ENCODE measurements at regions not wholly inside any gene's neighbourhood (a gene's known extent, or its start where the extent isn't known, plus 50 kb on each side); places are given as distances from the start of the nearest gene placed in this dataset.

DNA sequence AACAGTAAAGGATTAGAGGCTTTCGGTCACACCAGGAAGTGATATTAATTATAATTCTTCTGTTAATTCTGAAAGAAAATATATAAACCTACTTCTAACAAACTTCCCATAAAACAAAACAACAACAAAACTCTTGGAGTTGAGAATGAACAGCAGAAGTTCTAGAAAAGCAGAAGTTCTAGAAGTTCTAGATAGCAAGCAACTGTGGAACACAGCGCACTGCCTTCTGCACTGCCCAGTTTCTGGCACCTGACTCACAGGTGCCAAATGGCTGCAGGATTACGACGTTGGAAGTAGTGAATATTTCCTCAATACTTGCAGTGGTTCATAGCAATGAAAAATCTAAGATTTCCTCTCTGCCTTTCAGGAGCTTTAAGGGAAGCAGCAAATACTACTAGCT lies 132.2 kb downstream of the OR13A1 start:
- Histone ChIP-seq H3K4me1 (ENCODE audit: insufficient read depth, low read length) (no peaks in the 10 kb centered on the region), H3K36me3 (ENCODE audit: low read depth, low read length) (no peaks in the 10 kb centered on the region), H3K9me2 (replicated peaks; ENCODE audit: low read length) (no peaks in the 10 kb centered on the region), H3K27ac (ENCODE audit: low read length) (no peak overlapping the region), H3K4me3 (ENCODE audit: low read length) (no peak overlapping the region), H3K4me2 (ENCODE audit: low read length) (no peak overlapping the region), H4K20me1 (ENCODE audit: low read length) (no peaks in the 10 kb centered on the region), H3K27me3 (ENCODE audit: low read length) (peaks cover 41% of the 10 kb centered on the region), H3K9ac (ENCODE audit: low read length) (no peak overlapping the region), H3K9me3 (ENCODE audit: low read length) (no peaks in the 10 kb centered on the region), H3K79me2 (ENCODE audit: low read length) (no peaks in the 10 kb centered on the region), H2AFZ (ENCODE audit: low read length) (no peak overlapping the region), H3F3A (ENCODE audit: low read length, unreplicated experiment) (no peaks in the 10 kb centered on the region)
- BruUV-seq (replicated peaks), result no TSS peak
- ATAC-seq, result no peak
- no peak for TF ChIP-seq EZH2phosphoT487 (IDR thresholded peaks at IDR 0.05; ENCODE audit: borderline replicate concordance, low read length)
- no peak for TF ChIP-seq EZH2 (IDR thresholded peaks at IDR 0.05; ENCODE audit: low read length, unreplicated experiment)
- TF ChIP-seq, protein P1, sequence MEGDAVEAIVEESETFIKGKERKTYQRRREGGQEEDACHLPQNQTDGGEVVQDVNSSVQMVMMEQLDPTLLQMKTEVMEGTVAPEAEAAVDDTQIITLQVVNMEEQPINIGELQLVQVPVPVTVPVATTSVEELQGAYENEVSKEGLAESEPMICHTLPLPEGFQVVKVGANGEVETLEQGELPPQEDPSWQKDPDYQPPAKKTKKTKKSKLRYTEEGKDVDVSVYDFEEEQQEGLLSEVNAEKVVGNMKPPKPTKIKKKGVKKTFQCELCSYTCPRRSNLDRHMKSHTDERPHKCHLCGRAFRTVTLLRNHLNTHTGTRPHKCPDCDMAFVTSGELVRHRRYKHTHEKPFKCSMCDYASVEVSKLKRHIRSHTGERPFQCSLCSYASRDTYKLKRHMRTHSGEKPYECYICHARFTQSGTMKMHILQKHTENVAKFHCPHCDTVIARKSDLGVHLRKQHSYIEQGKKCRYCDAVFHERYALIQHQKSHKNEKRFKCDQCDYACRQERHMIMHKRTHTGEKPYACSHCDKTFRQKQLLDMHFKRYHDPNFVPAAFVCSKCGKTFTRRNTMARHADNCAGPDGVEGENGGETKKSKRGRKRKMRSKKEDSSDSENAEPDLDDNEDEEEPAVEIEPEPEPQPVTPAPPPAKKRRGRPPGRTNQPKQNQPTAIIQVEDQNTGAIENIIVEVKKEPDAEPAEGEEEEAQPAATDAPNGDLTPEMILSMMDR (conservative IDR thresholded peaks at IDR 0.05; ENCODE audit: low read depth, low read length), result no peak
- ChIA-PET CTCF (no interaction called here), POLR2A (ENCODE audit: unreplicated experiment) (no interaction called here)
- no peak for DNase-seq
- intact Hi-C loops (cut with micrococcal nuclease), result no loop called here

DNA sequence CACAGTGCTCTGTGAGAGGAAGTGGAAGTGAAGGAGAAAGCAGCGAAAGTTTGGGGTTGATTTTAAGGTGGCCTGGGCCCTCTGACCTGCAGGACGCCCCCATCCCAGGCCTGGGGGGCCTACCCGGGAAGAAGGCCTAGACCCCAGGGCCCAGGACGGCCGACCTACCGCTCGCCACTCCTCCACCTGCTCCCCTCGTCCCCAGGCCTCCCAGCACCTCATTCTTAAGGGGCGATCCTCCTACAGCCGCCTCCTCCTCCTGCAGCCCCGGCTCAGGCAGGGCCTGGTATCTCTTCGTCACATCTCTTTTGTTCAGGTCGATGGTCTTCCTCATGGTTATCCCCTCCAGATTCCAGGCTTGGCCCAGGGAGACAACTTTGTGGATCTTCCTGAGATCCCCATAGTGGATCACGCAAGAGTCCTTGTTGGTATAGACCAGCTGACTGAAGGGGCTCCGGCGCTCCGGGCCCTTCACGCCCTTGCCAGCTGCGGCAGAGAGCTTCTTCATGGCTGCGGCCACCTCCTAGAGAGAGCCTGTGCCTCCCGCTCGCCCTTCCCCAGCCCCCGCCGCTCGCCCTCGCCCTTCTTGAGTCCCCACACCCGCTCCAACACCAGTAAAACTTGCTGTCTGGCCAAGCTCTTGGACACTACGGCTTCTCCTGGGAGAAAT lies 117.5 kb downstream of the OR13A1 start:
- CTCF ChIA-PET, result no interaction called here
- no peak overlapping the region for H3K9ac ChIP-seq (ENCODE audit: low read length)
- H3K79me2 ChIP-seq (ENCODE audit: low read length), result no peaks in the 10 kb centered on the region
- H3K9me3 ChIP-seq (ENCODE audit: low read length), result no peaks in the 10 kb centered on the region
- no peaks in the 10 kb centered on the region for H3K9me2 ChIP-seq (replicated peaks; ENCODE audit: low read length)
- no peaks in the 10 kb centered on the region for H3K4me1 ChIP-seq (ENCODE audit: insufficient read depth, low read length)
- no peak overlapping the region for H3K4me2 ChIP-seq (ENCODE audit: low read length)
- intact Hi-C loops (cut with micrococcal nuclease), result no loop called here
- no peaks in the 10 kb centered on the region for H4K20me1 ChIP-seq (ENCODE audit: low read length)
- no peaks in the 10 kb centered on the region for H3F3A ChIP-seq (ENCODE audit: low read length, unreplicated experiment)
- BruUV-seq (replicated peaks), result no TSS peak
- DNase-seq (no peak), ATAC-seq (no peak)
- TF ChIP-seq, protein P1 (conservative IDR thresholded peaks at IDR 0.05; ENCODE audit: low read depth, low read length), result no peak
- TF ChIP-seq EZH2 (IDR thresholded peaks at IDR 0.05; ENCODE audit: low read length, unreplicated experiment), result no peak
- no peak for TF ChIP-seq EZH2phosphoT487 (IDR thresholded peaks at IDR 0.05; ENCODE audit: borderline replicate concordance, low read length)
- H3K36me3 ChIP-seq (ENCODE audit: low read depth, low read length), result no peaks in the 10 kb centered on the region
- POLR2A ChIA-PET (ENCODE audit: unreplicated experiment), result no interaction called here
- H3K4me3 ChIP-seq (ENCODE audit: low read length), result no peak overlapping the region
- peaks cover 65% of the 10 kb centered on the region for H3K27me3 ChIP-seq (ENCODE audit: low read length)
- H3K27ac ChIP-seq (ENCODE audit: low read length), result no peak overlapping the region
- no peak overlapping the region for H2AFZ ChIP-seq (ENCODE audit: low read length)

DNA sequence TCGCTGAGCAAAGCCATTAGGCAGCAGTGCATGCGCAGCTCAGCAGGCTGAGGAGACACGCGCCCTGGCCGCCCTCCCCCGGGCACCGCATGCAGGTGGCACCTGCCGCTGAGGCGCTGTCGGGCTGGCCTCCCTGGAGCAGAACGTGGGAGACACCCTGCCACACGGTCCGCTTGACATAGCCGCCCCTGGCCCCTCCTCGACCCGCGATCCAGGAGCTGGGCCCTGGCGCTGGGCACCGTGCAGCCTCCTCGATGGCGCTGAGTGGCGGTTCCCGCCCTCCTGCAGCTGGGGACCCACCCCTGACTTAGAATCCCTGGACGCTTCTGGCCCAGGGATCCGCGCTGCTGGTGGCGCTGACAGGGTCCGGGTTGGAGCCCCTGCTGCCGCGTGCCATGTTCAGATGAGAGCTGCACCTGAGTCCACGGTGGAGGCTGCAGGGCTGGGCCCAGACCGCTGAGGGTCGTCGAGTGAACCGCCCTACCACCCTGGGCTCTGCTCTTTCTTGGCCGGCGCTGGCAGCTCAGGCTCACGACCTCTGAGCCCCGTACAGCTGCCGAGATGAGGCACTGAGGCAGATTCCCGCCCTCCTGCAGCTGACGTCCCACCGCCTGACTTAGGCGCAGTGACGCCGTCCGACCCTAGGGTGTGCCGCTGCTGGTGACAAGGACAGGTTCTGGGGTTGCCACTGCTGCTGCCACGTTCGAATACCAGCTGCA lies 116.8 kb downstream of the OR13A1 start:
- intact Hi-C loops (cut with micrococcal nuclease), result no loop called here
- H3K36me3 ChIP-seq (ENCODE audit: low read depth, low read length), result no peaks in the 10 kb centered on the region
- H3K4me3 ChIP-seq (ENCODE audit: low read length), result no peak overlapping the region
- H3K9ac ChIP-seq (ENCODE audit: low read length), result no peak overlapping the region
- no peaks in the 10 kb centered on the region for H4K20me1 ChIP-seq (ENCODE audit: low read length)
- POLR2A ChIA-PET (ENCODE audit: unreplicated experiment), result no interaction called here
- ATAC-seq, result no peak
- H3K27me3 ChIP-seq (ENCODE audit: low read length), result peaks cover 70% of the 10 kb centered on the region
- H3F3A ChIP-seq (ENCODE audit: low read length, unreplicated experiment), result no peaks in the 10 kb centered on the region
- CTCF ChIA-PET, result no interaction called here
- no peak overlapping the region for H3K27ac ChIP-seq (ENCODE audit: low read length)
- H3K9me2 ChIP-seq (replicated peaks; ENCODE audit: low read length), result no peaks in the 10 kb centered on the region
- H2AFZ ChIP-seq (ENCODE audit: low read length), result no peak overlapping the region
- TF ChIP-seq EZH2phosphoT487 (IDR thresholded peaks at IDR 0.05; ENCODE audit: borderline replicate concordance, low read length) (no peak), EZH2 (IDR thresholded peaks at IDR 0.05; ENCODE audit: low read length, unreplicated experiment) (no peak)
- no TSS peak for BruUV-seq (replicated peaks)
- DNase-seq, result no peak
- H3K79me2 ChIP-seq (ENCODE audit: low read length), result no peaks in the 10 kb centered on the region
- H3K4me1 ChIP-seq (ENCODE audit: insufficient read depth, low read length), result no peaks in the 10 kb centered on the region
- no peaks in the 10 kb centered on the region for H3K9me3 ChIP-seq (ENCODE audit: low read length)
- H3K4me2 ChIP-seq (ENCODE audit: low read length), result no peak overlapping the region

Measured in PC-3 (cell line).